ENCODE measurements at regions not wholly inside any gene's neighbourhood (a gene's known extent, or its start where the extent isn't known, plus 50 kb on each side); places are given as distances from the start of the nearest gene placed in this dataset.

GRCh38 chr6:11370191-11371018 lies 137.9 kb upstream of the NEDD9 start:
- ATAC-seq (no peak), DNase-seq (peak in 1 of 4 donors; percentile 45)
- Histone ChIP-seq H3K4me1 (peaks cover 6 to 94% of the 10 kb centered on the region in 2 donors), H3K9me3 (no peaks in the 10 kb centered on the region), H3K36me3 (no peaks in the 10 kb centered on the region), H3K27ac (peak overlapping the region; percentile 16 to 83), H3K27me3 (no peaks in the 10 kb centered on the region), H3K4me3 (no peak overlapping the region)
- intact Hi-C loops (cut with DNase I): no loop called here
- no peak for TF ChIP-seq CTCF (IDR thresholded peaks at IDR 0.05)

- ATAC-seq (no peak), DNase-seq (no peak)
- intact Hi-C loops (cut with DNase I): loop anchor here in 1 of 2 donors (10.0 kb wide), 1 partner anchor 66 kb away; no protein-coding TSS in a partner anchor
- peaks cover 14 to 94% of the 10 kb centered on the region in 2 donors for H3K4me1 ChIP-seq
- H3K9me3 ChIP-seq: no peaks in the 10 kb centered on the region
- no peaks in the 10 kb centered on the region for H3K27me3 ChIP-seq
- no peaks in the 10 kb centered on the region for H3K36me3 ChIP-seq
- TF ChIP-seq CTCF (IDR thresholded peaks at IDR 0.05): no peak
- H3K27ac ChIP-seq: peak overlapping the region in 1 of 2 donors; percentile 83
- no peak overlapping the region for H3K4me3 ChIP-seq
Measured at GRCh38 chr6:11368760-11369159, 136.3 kb upstream of the NEDD9 start.

DNA sequence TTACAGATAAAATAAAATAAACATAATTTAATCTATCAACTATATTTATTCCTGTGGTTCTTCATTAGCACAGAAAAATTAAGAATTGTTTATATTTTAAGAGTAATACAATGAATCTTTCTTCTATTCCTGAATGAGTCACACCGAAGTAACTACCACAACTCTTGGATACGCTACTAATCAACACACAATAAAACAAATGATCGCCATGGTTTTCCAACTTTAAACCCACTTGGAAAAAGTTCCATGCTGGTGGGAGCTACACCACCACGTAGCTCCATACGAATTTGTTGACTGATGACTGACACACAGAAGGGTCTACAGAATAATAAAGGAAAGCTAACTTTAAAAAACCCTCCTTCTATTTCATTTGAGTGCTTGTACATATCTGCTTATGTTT lies 135.8 kb upstream of the NEDD9 start:
- DNase-seq (no peak), ATAC-seq (no peak)
- intact Hi-C loops (cut with DNase I): loop anchor here in 1 of 2 donors (10.0 kb wide), 1 partner anchor 67 kb away; no protein-coding TSS in a partner anchor
- no peaks in the 10 kb centered on the region for H3K36me3 ChIP-seq
- no peaks in the 10 kb centered on the region for H3K27me3 ChIP-seq
- TF ChIP-seq CTCF (IDR thresholded peaks at IDR 0.05): no peak
- no peaks in the 10 kb centered on the region for H3K9me3 ChIP-seq
- H3K4me1 ChIP-seq: peaks cover 14 to 90% of the 10 kb centered on the region in 2 donors
- peak overlapping the region in 1 of 2 donors; percentile 83 for H3K27ac ChIP-seq
- no peak overlapping the region for H3K4me3 ChIP-seq

- no peaks in the 10 kb centered on the region for H3K27me3 ChIP-seq
- DNase-seq (no peak), ATAC-seq (no peak)
- no peaks in the 10 kb centered on the region for H3K36me3 ChIP-seq
- no peaks in the 10 kb centered on the region for H3K9me3 ChIP-seq
- peaks cover 14 to 85% of the 10 kb centered on the region in 2 donors for H3K4me1 ChIP-seq
- no peak overlapping the region for H3K4me3 ChIP-seq
- intact Hi-C loops (cut with DNase I): loop anchor here in 1 of 2 donors (10.0 kb wide), 1 partner anchor 67 kb away; no protein-coding TSS in a partner anchor
- H3K27ac ChIP-seq: peak overlapping the region; percentile 82 to 83
- no peak for TF ChIP-seq CTCF (IDR thresholded peaks at IDR 0.05)
Measured at GRCh38 chr6:11367638-11368199, 135.3 kb upstream of the NEDD9 start.
